K562 (cell line): ENCODE measurements at regions not wholly inside any gene's neighbourhood (a gene's known extent, or its start where the extent isn't known, plus 50 kb on each side); places are given as distances from the start of the nearest gene placed in this dataset.

Source experiments
- BACH1 ChIP-seq: fragments of 200-800 bp; sonication (Bioruptor generic); IDR thresholded peaks from 2 replicates; pipeline ENCODE4 v1.6.1; 2016; ENCODE audit warnings: missing genetic modification characterization, missing compliant biosample characterization
- CBX2 ChIP-seq: fragments of 200-600 bp; sonication (generic); IDR thresholded peaks from one replicate; pipeline ENCODE4 v1.6.1; 2012; ENCODE audit warnings: mild to moderate bottlenecking, low read length, inconsistent platforms; ENCODE audit not compliant: insufficient read depth, poor library complexity, severe bottlenecking
- DACH1 ChIP-seq: fragments of 450-650 bp; IDR thresholded peaks from 2 replicates; pipeline ENCODE4 v1.6.1; 2018; ENCODE audit not compliant: partially characterized antibody
- E2F8 ChIP-seq: fragments of 450-650 bp; IDR thresholded peaks from 2 replicates; pipeline ENCODE4 v1.7.1; 2018; ENCODE audit warnings: mild to moderate bottlenecking, low read depth; ENCODE audit not compliant: partially characterized antibody
- GTF2A2 ChIP-seq: IDR thresholded peaks from 2 replicates; pipeline ENCODE4 v1.6.1; 2016; ENCODE audit warnings: mild to moderate bottlenecking, missing genetic modification characterization, missing compliant biosample characterization
- HNRNPUL1 ChIP-seq: fragments of 200-400 bp; formaldehyde crosslinking; IDR thresholded peaks from 2 replicates; pipeline ENCODE4 v1.6.1; 2017; ENCODE audit warnings: low read length
- KDM2B ChIP-seq: fragments of 250-450 bp; sonication (Bioruptor Pico); IDR thresholded peaks from 2 replicates; pipeline ENCODE4 v1.8.0; 2021; ENCODE audit warnings: mild to moderate bottlenecking, moderate library complexity
- KDM4B ChIP-seq, 2 experiments: fragments of 450-650 bp in 1 of 2; sonication (generic) in 1 of 2; IDR thresholded peaks; 2 replicates each; pipeline ENCODE4 v1.6.1; 2016 to 2017; ENCODE audit warnings: borderline replicate concordance in 2 of 2, antibody characterized with exemption in 1 of 2, low read depth in 1 of 2, mild to moderate bottlenecking in 1 of 2
- KLF10 ChIP-seq: fragments of 250-450 bp; sonication (Bioruptor Pico); IDR thresholded peaks from 2 replicates; pipeline ENCODE4 v1.6.1; 2021; ENCODE audit warnings: matching md5 sums
- LARP7 ChIP-seq: fragments of 450-650 bp; IDR thresholded peaks from 2 replicates; pipeline ENCODE4 v1.6.1; 2016
- MIER1 ChIP-seq: fragments of 450-650 bp; IDR thresholded peaks from 2 replicates; pipeline ENCODE4 v1.6.1; 2016; ENCODE audit warnings: antibody characterized with exemption, mild to moderate bottlenecking, low read depth
- NEUROD1 ChIP-seq: fragments of 150-350 bp; IDR thresholded peaks from 2 replicates; pipeline ENCODE4 v1.6.1; 2014; ENCODE audit warnings: borderline replicate concordance, low read length, low read depth; ENCODE audit not compliant: partially characterized antibody
- NFYB ChIP-seq: IDR thresholded peaks from 2 replicates; pipeline ENCODE4 v1.6.1; 2011; ENCODE audit warnings: mild to moderate bottlenecking, moderate library complexity; ENCODE audit not compliant: insufficient read length; ENCODE audit errors: extremely low read depth
- NR2C2 ChIP-seq, 2 experiments: fragments of 200-800 bp in 1 of 2; sonication (Bioruptor generic) in 1 of 2; sonication (generic) in 1 of 2; formaldehyde crosslinking in 1 of 2; IDR thresholded peaks; 2 replicates each; pipeline versions ENCODE4 v1.6.1 to v1.8.0; 2016 to 2022; ENCODE audit warnings: mild to moderate bottlenecking in 1 of 2, missing compliant biosample characterization in 1 of 2, missing genetic modification characterization in 1 of 2, missing genetic modification reagents in 1 of 2
- SETDB1 ChIP-seq: IDR thresholded peaks from one replicate; pipeline ENCODE4 v1.6.1; 2012; ENCODE audit warnings: low read length, control low read depth, inconsistent platforms
- SMARCE1 ChIP-seq: fragments of 450-650 bp; IDR thresholded peaks from 2 replicates; pipeline ENCODE4 v1.7.1; 2016; ENCODE audit warnings: mild to moderate bottlenecking
- STAT5B ChIP-seq: fragments of 250-450 bp; sonication (Bioruptor Pico); IDR thresholded peaks from 2 replicates; pipeline ENCODE4 v1.8.0; 2021; ENCODE audit warnings: mild to moderate bottlenecking, inconsistent platforms
- TGIF2 ChIP-seq: sonication (generic); formaldehyde crosslinking; IDR thresholded peaks from 2 replicates; pipeline ENCODE4 v1.8.1; 2022; ENCODE audit warnings: mild to moderate bottlenecking, missing genetic modification reagents, moderate library complexity
- TRIM25 ChIP-seq: fragments of 450-650 bp; IDR thresholded peaks from 2 replicates; pipeline ENCODE4 v1.7.0; 2016; ENCODE audit warnings: borderline replicate concordance
- ZNF3 ChIP-seq: fragments of 250-450 bp; sonication (Bioruptor Pico); IDR thresholded peaks from 2 replicates; pipeline ENCODE4 v1.5.0; 2021; ENCODE audit warnings: mild to moderate bottlenecking, moderate library complexity
- ZNF707 ChIP-seq: fragments of 250-450 bp; sonication (Bioruptor Pico); conservative IDR thresholded peaks from 2 replicates; pipeline ENCODE4 v1.8.0; 2022; ENCODE audit warnings: inconsistent platforms, mild to moderate bottlenecking, moderate library complexity
- TF ChIP-seq, protein P1 (sequence below): sonication (generic); IDR thresholded peaks from 2 replicates; pipeline ENCODE4 v1.6.1; 2016
- TF ChIP-seq, protein P2 (sequence below): fragments of 250-450 bp; sonication (Bioruptor Pico); IDR thresholded peaks from 2 replicates; pipeline ENCODE4 v1.5.0; 2021

DNA sequence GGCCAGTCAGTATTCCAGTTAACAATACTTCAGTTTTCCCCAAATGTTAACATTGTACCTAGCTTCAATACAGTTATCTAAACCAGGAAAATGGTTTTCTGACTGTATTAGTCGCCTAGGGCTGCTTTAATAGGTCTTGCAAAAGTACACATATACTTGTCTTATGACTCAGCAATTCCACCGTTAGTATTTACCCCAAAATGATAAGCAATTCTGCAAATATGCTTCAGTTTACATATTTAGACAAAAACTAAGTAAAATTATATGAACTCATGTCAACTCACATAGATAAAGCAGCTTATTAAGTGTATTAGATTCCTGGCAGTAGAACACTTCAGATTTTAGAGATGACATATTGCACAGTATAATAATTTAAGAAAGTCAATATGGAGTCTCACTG lies 363.3 kb downstream of the ARL4A start (continued):
- TF ChIP-seq NFYB, result no peak
- TF ChIP-seq, protein P1, sequence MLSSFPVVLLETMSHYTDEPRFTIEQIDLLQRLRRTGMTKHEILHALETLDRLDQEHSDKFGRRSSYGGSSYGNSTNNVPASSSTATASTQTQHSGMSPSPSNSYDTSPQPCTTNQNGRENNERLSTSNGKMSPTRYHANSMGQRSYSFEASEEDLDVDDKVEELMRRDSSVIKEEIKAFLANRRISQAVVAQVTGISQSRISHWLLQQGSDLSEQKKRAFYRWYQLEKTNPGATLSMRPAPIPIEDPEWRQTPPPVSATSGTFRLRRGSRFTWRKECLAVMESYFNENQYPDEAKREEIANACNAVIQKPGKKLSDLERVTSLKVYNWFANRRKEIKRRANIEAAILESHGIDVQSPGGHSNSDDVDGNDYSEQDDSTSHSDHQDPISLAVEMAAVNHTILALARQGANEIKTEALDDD, result 0 out of 2 replicates have a peak, but pooled peaks have one; percentile 34
- TF ChIP-seq ZNF3 (CRISPR knock-in tag), result no peak
- TF ChIP-seq DACH1, result peak; percentile 71
- no peak for TF ChIP-seq CBX2
- TF ChIP-seq LARP7, result no peak
- TF ChIP-seq HNRNPUL1, result no peak
- no peak for TF ChIP-seq ZNF707
- no peak for TF ChIP-seq TRIM25
- TF ChIP-seq, protein P2, sequence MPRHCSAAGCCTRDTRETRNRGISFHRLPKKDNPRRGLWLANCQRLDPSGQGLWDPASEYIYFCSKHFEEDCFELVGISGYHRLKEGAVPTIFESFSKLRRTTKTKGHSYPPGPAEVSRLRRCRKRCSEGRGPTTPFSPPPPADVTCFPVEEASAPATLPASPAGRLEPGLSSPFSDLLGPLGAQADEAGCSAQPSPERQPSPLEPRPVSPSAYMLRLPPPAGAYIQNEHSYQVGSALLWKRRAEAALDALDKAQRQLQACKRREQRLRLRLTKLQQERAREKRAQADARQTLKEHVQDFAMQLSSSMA, result no peak
- no peak for TF ChIP-seq GTF2A2 (tag)
- peak; percentile 93 for TF ChIP-seq BACH1 (tag)
- no peak for TF ChIP-seq KDM2B (CRISPR knock-in tag)
- no peak for TF ChIP-seq KDM4B (IDR thresholded peaks at IDR 0.05; ENCODE audit: borderline replicate concordance in 2 of 2, low read depth in 1 of 2)
- no peak for TF ChIP-seq MIER1
- peak; percentile 69 for TF ChIP-seq SMARCE1
- no peak for TF ChIP-seq SETDB1
- no peak for TF ChIP-seq NR2C2 (CRISPR knock-in tag; IDR thresholded peaks at IDR 0.05)
- TF ChIP-seq NR2C2 (tag; IDR thresholded peaks at IDR 0.05), result peak; percentile 18; the same call in 1 of the 2 replicates
- TF ChIP-seq NEUROD1, result no peak
- TF ChIP-seq E2F8, result no peak
- TF ChIP-seq KLF10 (CRISPR knock-in tag), result no peak
- no peak for TF ChIP-seq TGIF2
- TF ChIP-seq STAT5B (CRISPR knock-in tag), result no peak
